Small intestine (tissue), 7 donors: ENCODE measurements at regions not wholly inside any gene's neighbourhood (a gene's known extent, or its start where the extent isn't known, plus 50 kb on each side); places are given as distances from the start of the nearest gene placed in this dataset.
A peak's percentile ranks its signal among the peaks of the same experiment; 100 is the strongest.

Source experiments
- DNase-seq, 2 donors: peaks; one replicate each; pipeline versions ENCODE4 v3.0.0 to v3.0.0-alpha.2; 2013
- FAIRE-seq: peaks from 2 replicates; lab custom pipeline; 2012; peaks lifted over from hg19 to GRCh38; lab: Jason Lieb, UNC
- H3K27ac ChIP-seq, 3 donors: one replicate each; pipeline ENCODE4 v1.5.1; 2013; ENCODE audit warnings: low read length in 2 of 3, mild to moderate bottlenecking in 2 of 3, control low read depth in 1 of 3, inconsistent platforms in 1 of 3, low read depth in 1 of 3, moderate library complexity in 1 of 3
- H3K27me3 ChIP-seq, 3 donors: one replicate each; pipeline ENCODE4 v1.6.1; 2013; ENCODE audit warnings: low read length in 3 of 3, inconsistent platforms in 1 of 3; ENCODE audit not compliant: control insufficient read depth in 3 of 3, insufficient read depth in 3 of 3
- H3K36me3 ChIP-seq, 3 donors: one replicate each; pipeline ENCODE4 v1.6.1; 2013; ENCODE audit warnings: low read length in 3 of 3, inconsistent platforms in 1 of 3, low read depth in 1 of 3, mild to moderate bottlenecking in 1 of 3, moderate library complexity in 1 of 3; ENCODE audit not compliant: control insufficient read depth in 3 of 3, insufficient read depth in 2 of 3
- H3K4me1 ChIP-seq, 3 donors: one replicate each; pipeline ENCODE4 v1.6.1; 2013; ENCODE audit warnings: low read length in 2 of 3, inconsistent platforms in 1 of 3, low read depth in 1 of 3, mild to moderate bottlenecking in 1 of 3, moderate library complexity in 1 of 3; ENCODE audit not compliant: control insufficient read depth in 3 of 3, insufficient read depth in 2 of 3
- H3K4me3 ChIP-seq, 3 donors: one replicate each; pipeline ENCODE4 v1.5.1; 2013; ENCODE audit warnings: low read length in 3 of 3, control low read depth in 1 of 3, inconsistent platforms in 1 of 3, low read depth in 1 of 3, mild to moderate bottlenecking in 1 of 3, moderate library complexity in 1 of 3
- H3K9me3 ChIP-seq, 2 donors: one replicate each; pipeline ENCODE4 v1.6.1; 2013; ENCODE audit warnings: low read depth in 1 of 2, low read length in 1 of 2; ENCODE audit not compliant: control insufficient read depth in 2 of 2, insufficient read depth in 1 of 2
- WGBS, 3 donors: extraction: QIAGEN DNeasy Blood & Tissue Kit; methylation state at CpG; one replicate each; pipeline ENCODE4 v1.1.7; 2013; 5-methylcytosine and 5-hydroxymethylcytosine counted together
- donor health status: healthy with polysubstance abuse.
- donor health status: control.
- donor health status: control.
- donor health status: Bipolar disorder and iron deficiency.
- donor health status: healthy.

DNA sequence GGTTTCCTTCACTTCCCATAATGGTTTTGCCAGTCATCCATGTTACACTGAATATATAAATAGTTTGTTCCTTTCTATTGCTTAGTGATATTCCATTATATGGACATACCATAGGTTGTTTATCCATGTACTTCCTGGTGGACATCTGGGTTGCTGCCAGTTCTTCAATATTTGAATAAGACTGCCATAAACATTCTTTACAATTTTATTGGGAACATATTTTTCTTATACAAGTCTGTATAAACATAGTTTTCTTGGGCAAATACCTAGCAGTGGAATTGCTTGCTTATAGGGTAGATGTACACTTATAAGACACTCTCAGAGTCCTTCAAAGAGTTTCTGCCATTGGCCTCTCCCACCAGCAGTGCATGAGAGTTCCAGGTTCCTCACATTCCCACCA is 231.4 kb downstream of the OPA1 start:
- no peak for FAIRE-seq
- Histone ChIP-seq H3K9me3 (no peaks in the 10 kb centered on the region), H3K27me3 (no peaks in the 10 kb centered on the region), H3K4me1 (peaks cover 5 to 30% (median 7%) of the 10 kb centered on the region in 3 donors), H3K27ac (no peak overlapping the region), H3K36me3 (no peaks in the 10 kb centered on the region), H3K4me3 (no peak overlapping the region)
- DNase-seq: no peak

DNA sequence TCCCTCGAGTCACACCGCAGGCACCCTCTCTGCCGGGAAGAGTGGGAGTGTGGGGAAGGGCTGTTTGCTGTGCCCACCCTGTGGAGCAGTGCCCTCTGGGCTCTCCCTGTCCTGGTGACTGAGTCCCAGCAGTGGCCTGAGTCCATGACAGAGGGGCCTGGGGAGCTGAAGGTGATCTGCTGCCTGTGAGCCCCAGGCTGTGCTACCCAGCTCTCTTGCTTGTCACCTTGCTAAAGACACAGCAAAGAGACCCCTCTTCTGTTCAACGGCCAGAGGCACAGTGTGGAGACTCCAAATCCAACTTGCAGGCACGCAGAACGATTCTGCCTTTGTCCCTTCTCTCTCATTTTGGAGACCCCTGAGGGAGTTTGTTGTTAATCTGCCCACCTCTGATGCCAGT is 232.6 kb downstream of the OPA1 start:
- peak overlapping the region in 2 of 3 donors; percentile 60 to 90 for H3K27ac ChIP-seq
- FAIRE-seq: no peak
- WGBS, 3 donors: 72 to 83% (median 83%) methylated on average over 6 of the region's 6 CpGs

GRCh38 chr3:193826159-193826795 is 233.3 kb downstream of the OPA1 start:
- Histone ChIP-seq H3K27me3 (no peaks in the 10 kb centered on the region), H3K9me3 (no peaks in the 10 kb centered on the region), H3K36me3 (no peaks in the 10 kb centered on the region), H3K4me1 (peaks cover 5 to 41% (median 7%) of the 10 kb centered on the region in 3 donors), H3K27ac (peak overlapping the region in 2 of 3 donors; percentile 60 to 90), H3K4me3 (no peak overlapping the region)
- FAIRE-seq (no peak), DNase-seq (peak; percentile 80 to 91)
- WGBS, 3 donors: 58 to 64% (median 63%) methylated on average over 12 of the region's 12 CpGs

More for the DNA sequence above, 232.6 kb downstream of the OPA1 start:
- DNase-seq: no peak
- Histone ChIP-seq H3K36me3 (no peaks in the 10 kb centered on the region), H3K9me3 (no peaks in the 10 kb centered on the region), H3K4me3 (no peak overlapping the region), H3K27me3 (no peaks in the 10 kb centered on the region), H3K4me1 (peaks cover 5 to 39% (median 7%) of the 10 kb centered on the region in 3 donors)

DNA sequence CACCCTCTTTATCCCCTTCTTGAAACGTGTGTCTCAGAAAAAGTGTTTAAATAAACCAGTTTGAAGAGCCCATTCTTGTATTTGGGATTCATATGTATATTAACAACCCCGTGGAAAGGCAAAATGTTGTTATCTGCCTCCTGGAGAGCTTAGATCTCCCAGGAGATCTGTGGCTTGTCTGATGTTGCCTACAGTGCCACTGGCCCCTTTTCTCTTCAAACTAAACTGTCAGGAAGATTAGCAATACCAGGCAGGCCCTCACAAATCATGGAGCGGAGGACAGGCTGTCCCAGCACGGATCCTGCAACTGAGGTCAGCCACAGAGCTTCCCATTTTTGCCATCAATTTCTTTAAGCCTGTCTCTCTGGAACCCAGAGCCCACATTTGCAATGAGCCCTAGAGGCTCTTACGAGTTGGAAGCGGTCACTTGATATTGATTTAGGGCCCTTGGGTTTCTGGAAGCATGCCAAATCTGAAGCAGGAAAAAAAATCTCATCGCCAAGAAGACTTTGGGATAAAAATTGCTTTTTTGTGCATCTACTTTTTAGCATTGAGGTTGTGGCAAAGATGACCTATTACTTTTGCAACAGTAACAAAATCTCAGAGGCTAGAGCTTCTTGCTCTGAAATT is 234.1 kb downstream of the OPA1 start:
- FAIRE-seq (no peak), DNase-seq (no peak)
- Histone ChIP-seq H3K27ac (no peak overlapping the region), H3K4me1 (peaks cover 7 to 50% (median 8%) of the 10 kb centered on the region in 3 donors), H3K27me3 (no peaks in the 10 kb centered on the region), H3K9me3 (peaks cover 0 to 4% of the 10 kb centered on the region in 2 donors), H3K4me3 (no peak overlapping the region), H3K36me3 (peaks cover 0 to 3% (median 0%) of the 10 kb centered on the region in 3 donors)
- WGBS, 3 donors: 72 to 78% (median 77%) methylated on average over 7 of the region's 7 CpGs

GRCh38 chr3:193827871-193828270 is 234.9 kb downstream of the OPA1 start:
- H3K4me3 ChIP-seq: no peak overlapping the region
- DNase-seq (no peak), FAIRE-seq (no peak)
- H3K27me3 ChIP-seq: no peaks in the 10 kb centered on the region
- WGBS, 3 donors: 83 to 90% (median 86%) methylated on average over 2 of the region's 2 CpGs
- H3K4me1 ChIP-seq: peaks cover 8 to 55% (median 10%) of the 10 kb centered on the region in 3 donors
- H3K9me3 ChIP-seq: peaks cover 0 to 4% of the 10 kb centered on the region in 2 donors
- peaks cover 0 to 3% (median 0%) of the 10 kb centered on the region in 3 donors for H3K36me3 ChIP-seq
- no peak overlapping the region for H3K27ac ChIP-seq

DNA sequence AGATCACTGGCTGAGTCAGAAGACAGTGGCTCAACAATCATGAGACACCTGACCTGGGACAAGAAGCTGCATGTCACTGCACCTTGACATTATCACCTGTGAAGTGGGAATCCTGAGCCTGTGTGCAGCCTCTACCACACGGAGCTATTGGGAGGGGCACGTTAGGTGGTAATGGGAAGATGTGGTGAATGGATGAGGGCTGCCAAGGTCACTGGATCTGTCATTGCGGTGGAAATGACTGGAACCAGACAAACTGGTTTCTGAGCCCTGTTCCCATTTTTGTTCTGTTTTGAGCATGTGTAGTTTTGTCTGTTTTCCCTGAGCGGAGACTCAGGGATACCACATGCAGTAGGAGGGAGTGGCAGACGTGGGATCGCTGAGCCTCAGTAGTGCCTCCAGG is 235.5 kb downstream of the OPA1 start:
- no peak for DNase-seq
- Histone ChIP-seq H3K4me1 (peaks cover 8 to 60% (median 10%) of the 10 kb centered on the region in 3 donors), H3K4me3 (no peak overlapping the region), H3K36me3 (peaks cover 0 to 3% (median 0%) of the 10 kb centered on the region in 3 donors), H3K27ac (no peak overlapping the region), H3K9me3 (peaks cover 0 to 4% of the 10 kb centered on the region in 2 donors), H3K27me3 (no peaks in the 10 kb centered on the region)
- FAIRE-seq: no peak
- 59 to 79% (median 64%) methylated on average over 6 of the region's 6 CpGs for WGBS, 3 donors

DNA sequence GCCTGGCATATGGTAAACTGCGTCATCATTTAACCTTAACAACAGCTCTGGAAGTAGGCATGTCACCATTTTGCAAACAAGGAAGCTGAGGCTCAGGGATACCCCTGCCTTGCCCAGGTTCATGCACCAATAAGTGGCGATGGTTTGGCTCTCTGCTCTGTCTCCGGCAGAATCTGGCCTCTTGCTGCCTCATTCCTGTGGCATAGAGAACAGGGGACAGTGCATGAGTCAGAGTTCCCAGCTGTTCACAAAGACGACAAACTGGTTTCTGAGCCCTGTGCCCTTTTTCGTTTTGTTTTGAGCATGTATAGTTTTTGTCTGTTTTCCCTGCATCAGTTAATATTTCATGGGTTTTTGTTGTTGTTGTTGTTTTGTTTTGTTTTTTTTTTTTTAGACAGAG is 236.8 kb downstream of the OPA1 start:
- no peak overlapping the region for H3K4me3 ChIP-seq
- no peaks in the 10 kb centered on the region for H3K27me3 ChIP-seq
- H3K9me3 ChIP-seq: peaks cover 0 to 4% of the 10 kb centered on the region in 2 donors
- DNase-seq: peak; percentile 66 to 75
- H3K4me1 ChIP-seq: peaks cover 10 to 55% (median 10%) of the 10 kb centered on the region in 3 donors
- no peak for FAIRE-seq
- peaks cover 0 to 3% (median 0%) of the 10 kb centered on the region in 3 donors for H3K36me3 ChIP-seq
- H3K27ac ChIP-seq: peak overlapping the region in 1 of 3 donors; percentile 23
- WGBS, 3 donors: 21 to 52% (median 31%) methylated on average over 5 of the region's 5 CpGs

GRCh38 chr3:193830791-193831191 is 237.8 kb downstream of the OPA1 start:
- peaks cover 0 to 4% of the 10 kb centered on the region in 2 donors for H3K9me3 ChIP-seq
- no peak for FAIRE-seq
- 91 to 96% (median 94%) methylated on average over 8 of the region's 8 CpGs for WGBS, 3 donors
- no peak overlapping the region for H3K4me3 ChIP-seq
- DNase-seq: no peak
- peaks cover 8 to 45% (median 10%) of the 10 kb centered on the region in 3 donors for H3K4me1 ChIP-seq
- no peaks in the 10 kb centered on the region for H3K27me3 ChIP-seq
- no peak overlapping the region for H3K27ac ChIP-seq
- peaks cover 0 to 3% (median 0%) of the 10 kb centered on the region in 3 donors for H3K36me3 ChIP-seq
